RPMI8226 (cell line): ENCODE measurements at regions not wholly inside any gene's neighbourhood (a gene's known extent, or its start where the extent isn't known, plus 50 kb on each side); places are given as distances from the start of the nearest gene placed in this dataset.
A peak's percentile ranks its signal among the peaks of the same experiment; 100 is the strongest.

Experiments used
- DNase-seq: peaks from one replicate; pipeline ENCODE4 v3.0.0-alpha.2; 2015

GRCh38 chr22:45096256-45096907 is 67.3 kb upstream of the NUP50 start:
- peak; percentile 67 for DNase-seq

GRCh38 chr22:45097061-45097460 is 66.7 kb upstream of the NUP50 start:
- DNase-seq, result no peak

DNA sequence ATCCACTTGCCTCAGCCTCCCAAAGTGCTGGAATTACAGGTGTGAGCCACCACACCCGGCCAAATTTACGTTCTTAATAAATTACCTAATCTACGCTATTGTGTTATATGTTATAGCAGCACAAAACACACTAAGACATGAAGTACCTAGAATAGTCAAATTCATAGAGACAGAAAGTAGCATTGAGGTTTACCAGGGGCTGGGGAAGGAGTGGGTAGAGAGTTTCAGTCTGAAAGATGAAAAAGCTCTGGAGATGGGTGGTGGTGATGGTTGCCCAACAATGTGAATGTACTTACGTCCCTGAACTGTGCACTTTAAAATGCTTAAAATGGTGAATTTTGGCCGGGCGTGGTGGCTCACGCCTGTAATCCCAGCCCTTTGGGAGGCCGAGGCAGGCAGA is 65.7 kb upstream of the NUP50 start:
- no peak for DNase-seq

DNA sequence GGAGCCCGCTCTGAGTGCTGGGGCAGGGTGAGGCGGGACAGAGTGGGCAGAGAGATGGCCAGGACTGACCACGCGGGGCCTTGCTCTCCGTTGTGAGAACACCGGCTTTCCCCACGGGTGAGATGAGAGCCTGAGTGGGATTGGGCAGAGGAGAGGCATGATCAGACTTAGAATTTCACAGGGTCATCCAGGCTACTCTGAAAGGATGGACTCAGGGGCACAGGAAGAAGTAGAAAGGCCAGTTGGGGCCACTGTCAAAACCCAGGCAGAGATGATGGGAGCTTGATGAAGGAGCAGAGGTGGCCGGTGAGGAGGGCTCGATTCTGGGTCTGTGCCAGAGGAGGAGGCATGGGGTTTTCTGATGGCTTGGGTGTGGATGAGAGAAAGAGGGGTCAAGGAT is 63.8 kb upstream of the NUP50 start:
- no peak for DNase-seq

DNA sequence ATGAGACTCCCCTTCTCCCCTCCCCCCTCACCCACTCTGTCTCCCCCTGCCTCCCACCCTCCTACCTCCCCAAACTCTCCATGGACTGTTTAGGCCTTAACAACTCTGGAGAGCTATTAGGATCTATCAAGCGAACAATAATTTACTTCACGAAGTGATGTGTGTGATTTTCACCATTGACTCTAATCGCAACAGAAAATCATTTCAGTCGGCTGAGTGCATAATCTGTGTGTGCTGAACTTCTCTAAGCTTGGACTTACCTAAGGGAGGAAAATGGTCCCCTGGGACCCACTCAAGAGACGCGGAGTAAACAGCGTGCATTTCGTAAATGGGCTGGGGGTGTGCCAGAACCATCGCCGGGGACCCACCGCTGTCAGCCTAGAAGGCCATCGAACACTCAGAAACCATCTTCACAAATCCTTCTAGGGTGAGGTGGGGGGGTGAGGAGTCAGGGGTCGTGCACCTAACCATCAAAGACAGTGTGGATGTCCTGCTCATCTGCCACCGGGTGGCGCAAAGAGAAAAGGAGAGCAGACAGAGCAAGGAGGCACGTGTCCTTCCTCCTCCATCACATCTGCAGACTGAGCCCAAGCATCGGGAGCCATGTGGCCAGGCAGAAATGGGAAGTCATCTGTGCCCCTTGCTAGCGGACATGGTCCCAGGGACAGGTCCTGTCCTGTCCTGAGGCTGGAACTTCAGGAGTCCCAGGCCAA is 62.1 kb upstream of the NUP50 start:
- DNase-seq, result peak; percentile 71

- no peak for DNase-seq
These were observed 60.8 kb upstream of the NUP50 start for GRCh38 chr22:45102896-45103420.

DNA sequence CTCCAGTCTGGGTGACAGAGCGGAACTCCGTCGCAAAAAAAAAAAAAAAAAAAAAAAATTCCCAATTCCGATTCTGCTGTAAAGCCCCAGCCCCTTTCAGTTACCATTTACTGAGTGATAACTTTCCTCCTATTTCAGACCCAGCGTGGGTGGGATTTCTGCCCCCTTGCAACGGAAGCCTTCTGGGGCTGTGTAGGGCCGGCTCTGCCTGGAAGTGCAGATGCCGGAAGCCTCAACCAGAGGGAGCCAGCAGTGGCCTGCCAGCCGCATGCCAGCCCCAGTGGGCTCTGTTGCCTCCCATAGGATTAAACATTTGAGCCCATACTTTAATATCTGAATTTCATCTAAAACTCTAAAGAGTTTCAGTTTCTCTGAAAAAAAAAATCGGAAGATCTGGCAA is 60.0 kb upstream of the NUP50 start:
- DNase-seq, result no peak

DNA sequence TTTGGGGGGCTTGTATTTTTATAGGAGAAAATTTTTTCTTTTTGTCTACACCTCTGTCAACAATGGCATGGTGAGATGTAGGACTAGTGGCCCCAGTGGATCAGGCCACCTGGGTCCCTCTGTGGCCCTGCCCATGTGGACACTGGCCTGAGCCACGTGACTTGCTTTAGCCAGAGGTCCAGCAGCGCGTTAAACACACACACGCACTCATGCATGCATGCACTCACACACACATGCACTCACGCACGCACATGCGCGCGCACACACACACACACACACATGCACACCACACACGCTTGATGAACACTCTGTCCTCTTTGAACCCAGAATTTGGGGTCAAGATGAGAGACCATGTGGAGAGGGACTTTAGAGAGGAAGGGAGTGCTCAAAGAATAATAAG is 59.4 kb upstream of the NUP50 start:
- no peak for DNase-seq

- DNase-seq, result peak; percentile 27
These were observed 58.4 kb upstream of the NUP50 start for GRCh38 chr22:45105281-45105702.

GRCh38 chr22:45107671-45108070 is 56.1 kb upstream of the NUP50 start:
- no peak for DNase-seq

GRCh38 chr22:45112136-45112879 is 51.4 kb upstream of the NUP50 start:
- no peak for DNase-seq
